Endothelial cell of umbilical vein (primary cell): ENCODE measurements at regions not wholly inside any gene's neighbourhood (a gene's known extent, or its start where the extent isn't known, plus 50 kb on each side); places are given as distances from the start of the nearest gene placed in this dataset.

ENCODE experiments used
- BruUV-seq: library from RNA; stranded (reverse); fragments of 400-500 nt; replicated peaks from 2 replicates; lab custom pipeline; 2021; lab: Mats Ljungman, UMichigan
- CTCF ChIA-PET: fragments of 300-600, 350-600 bp; sonication (Branson Sonifier 250); formaldehyde crosslinking; loops from one replicate; lab custom pipeline; 2021; ENCODE audit warnings: antibody characterized with exemption, inconsistent platforms; lab: Charles Lee
- POLR2A ChIA-PET: fragments of 300-600, 350-600 bp; sonication (Branson Sonifier 250); formaldehyde crosslinking; loops from one replicate; lab custom pipeline; 2021; ENCODE audit warnings: antibody characterized with exemption, inconsistent platforms; lab: Charles Lee
- DNase-seq: peaks from one replicate; pipeline ENCODE4 v3.0.0-alpha.2; 2011; ENCODE audit warnings: low read depth, low spot score
- FAIRE-seq: peaks from 2 replicates; lab custom pipeline; 2011; peaks lifted over from hg19 to GRCh38; lab: Jason Lieb, UNC
- H2AFZ ChIP-seq: 2 replicates; pipeline ENCODE4 v1.6.0; 2012; ENCODE audit warnings: low read depth, low read length, control low read depth, inconsistent platforms
- H3K27ac ChIP-seq: 2 replicates; pipeline ENCODE4 v1.5.1; 2011; ENCODE audit warnings: low read depth, mild to moderate bottlenecking, control low read depth, low read length, moderate library complexity; ENCODE audit not compliant: insufficient read depth
- H3K27me3 ChIP-seq, 2 experiments: 2 replicates each; pipeline versions ENCODE4 v1.6.0 to v1.6.1; 2011; ENCODE audit warnings: low read length in 2 of 2, mixed read lengths in 1 of 2; ENCODE audit not compliant: control insufficient read depth in 2 of 2, insufficient read depth in 2 of 2
- H3K36me3 ChIP-seq, 2 experiments: 2 replicates in 1 of 2; 3 replicates in 1 of 2; pipeline ENCODE4 v1.5.1; 2011; ENCODE audit warnings: low read length in 2 of 2, mild to moderate bottlenecking in 1 of 2, moderate library complexity in 1 of 2; ENCODE audit not compliant: control insufficient read depth in 2 of 2, insufficient read depth in 2 of 2; ENCODE audit errors: extremely low read depth in 1 of 2
- H3K4me1 ChIP-seq: 3 replicates; pipeline ENCODE4 v1.5.1; 2011; ENCODE audit warnings: mild to moderate bottlenecking, low read length; ENCODE audit not compliant: control insufficient read depth, insufficient read depth; ENCODE audit errors: extremely low read depth
- H3K4me2 ChIP-seq: 2 replicates; pipeline ENCODE4 v1.6.1; 2011; ENCODE audit warnings: low read length, control low read depth, mixed read lengths; ENCODE audit not compliant: insufficient read depth
- H3K4me3 ChIP-seq, 3 experiments: fragments of 200-600 bp in 1 of 3; sonication (generic), shearing (Covaris generic) in 1 of 3; replicated peaks in 1 of 3; 2 replicates each; pipeline ENCODE4 v1.5.1; 2011 to 2016; ENCODE audit warnings: control low read depth in 3 of 3, low read length in 3 of 3, mild to moderate bottlenecking in 2 of 3, inconsistent platforms in 1 of 3, low read depth in 1 of 3, moderate library complexity in 1 of 3; ENCODE audit not compliant: insufficient read depth in 1 of 3
- H3K79me2 ChIP-seq: 2 replicates; pipeline ENCODE4 v1.6.0; 2012; ENCODE audit warnings: low read length, inconsistent platforms; ENCODE audit not compliant: control insufficient read depth, insufficient read depth
- H3K9ac ChIP-seq: replicated peaks from 2 replicates; pipeline ENCODE3; 2011; ENCODE audit warnings: low read length, control low read depth; ENCODE audit not compliant: insufficient read depth; ENCODE audit errors: extremely low read depth
- H3K9me1 ChIP-seq: replicated peaks from 3 replicates; pipeline ENCODE4 v1.6.0; 2011; ENCODE audit warnings: mild to moderate bottlenecking, low read length; ENCODE audit not compliant: control insufficient read depth, insufficient read depth; ENCODE audit errors: extremely low read depth
- H3K9me3 ChIP-seq: replicated peaks from 2 replicates; pipeline ENCODE4 v1.5.1; 2012; ENCODE audit warnings: low read length, inconsistent platforms; ENCODE audit not compliant: control insufficient read depth, insufficient read depth
- H4K20me1 ChIP-seq: replicated peaks from 2 replicates; pipeline ENCODE3; 2011; ENCODE audit warnings: mild to moderate bottlenecking, low read length; ENCODE audit not compliant: control insufficient read depth, insufficient read depth; ENCODE audit errors: extremely low read depth
- CTCF ChIP-seq, 2 donors: IDR thresholded peaks; 1 replicate in 1 of 2; 2 replicates in 1 of 2; pipeline ENCODE4 v1.5.1; 2011; ENCODE audit warnings: low read length in 2 of 2, mild to moderate bottlenecking in 2 of 2, moderate library complexity in 2 of 2, control low read depth in 1 of 2, inconsistent platforms in 1 of 2, low read depth in 1 of 2; ENCODE audit not compliant: insufficient read depth in 1 of 2; ENCODE audit errors: extremely low read depth in 1 of 2
- EZH2 ChIP-seq: IDR thresholded peaks from 2 replicates; pipeline ENCODE4 v1.6.1; 2012; ENCODE audit warnings: borderline replicate concordance, low read depth, mild to moderate bottlenecking, moderate library complexity, low read length, inconsistent platforms; ENCODE audit not compliant: severe bottlenecking
- FOS ChIP-seq: IDR thresholded peaks from 2 replicates; pipeline ENCODE4 v1.6.1; 2011; ENCODE audit warnings: mild to moderate bottlenecking, low read length, moderate library complexity, borderline replicate concordance; ENCODE audit not compliant: insufficient read depth
- GATA2 ChIP-seq: IDR thresholded peaks from 2 replicates; pipeline ENCODE4 v1.7.0; 2011; ENCODE audit warnings: low read depth, mild to moderate bottlenecking, moderate library complexity, mixed read lengths, low read length; ENCODE audit not compliant: insufficient read length, insufficient read depth
- JUN ChIP-seq: IDR thresholded peaks from 2 replicates; pipeline ENCODE4 v1.6.1; 2011; ENCODE audit warnings: borderline replicate concordance, low read depth; ENCODE audit not compliant: insufficient read length, insufficient read depth
- MAX ChIP-seq: IDR thresholded peaks from 2 replicates; pipeline ENCODE4 v1.6.1; 2011; ENCODE audit not compliant: insufficient read depth, insufficient read length
- MYC ChIP-seq: IDR thresholded peaks from one replicate; pipeline ENCODE4 v1.6.1; 2011; ENCODE audit warnings: mild to moderate bottlenecking, low read depth, low read length
- POLR2A ChIP-seq: IDR thresholded peaks from 2 replicates; pipeline ENCODE4 v1.6.1; 2012; ENCODE audit warnings: low read depth, mild to moderate bottlenecking, control low read depth, low read length
- POLR2AphosphoS5 ChIP-seq: IDR thresholded peaks from 2 replicates; pipeline ENCODE4 v1.6.1; 2012; ENCODE audit warnings: low read depth, mild to moderate bottlenecking, control low read depth, low read length, moderate library complexity; ENCODE audit not compliant: insufficient read depth
- dilution Hi-C: fragments of 300-500 bp; cut with MboI; formaldehyde crosslinking; loops from one replicate; pipeline ENCODE4 v1.15.0; 2019; ENCODE audit warnings: low sequenced_read_pairs; ENCODE audit not compliant: extremely low pct_ligation_motif_present
- intact Hi-C: fragments of 100-400 bp; cut with micrococcal nuclease; formaldehyde crosslinking; loops from one replicate; pipeline ENCODE4 v1.10.0; 2022

GRCh38 chrX:118212817-118213183 lies 96.2 kb upstream of the KLHL13 start:
- H3K27ac ChIP-seq, result no peak overlapping the region
- TF ChIP-seq MYC, result no peak
- TF ChIP-seq EZH2, result no peak
- TF ChIP-seq FOS, result no peak
- no peak for TF ChIP-seq POLR2A
- no peak for TF ChIP-seq JUN
- no peak for TF ChIP-seq CTCF (IDR thresholded peaks at IDR 0.05; ENCODE audit: extremely low read depth in 1 of 2, insufficient read depth in 1 of 2, low read depth in 1 of 2, low read length in 2 of 2)
- no peak for TF ChIP-seq MAX
- no peak for TF ChIP-seq GATA2
- TF ChIP-seq POLR2AphosphoS5, result no peak
- no peak overlapping the region for H3K9ac ChIP-seq
- intact Hi-C loops, result no loop called here
- DNase-seq (no peak), FAIRE-seq (no peak)
- H3K9me3 ChIP-seq, result no peaks in the 10 kb centered on the region
- no peaks in the 10 kb centered on the region for H3K36me3 ChIP-seq
- no peaks in the 10 kb centered on the region for H4K20me1 ChIP-seq
- H2AFZ ChIP-seq, result no peak overlapping the region
- no peak overlapping the region for H3K4me3 ChIP-seq
- H3K79me2 ChIP-seq, result no peaks in the 10 kb centered on the region
- dilution Hi-C loops, result no loop called here
- CTCF ChIA-PET, result interaction anchor here (0.8 kb wide), 1 partner anchor 136 kb away, joined by 3 read pairs; no protein-coding TSS in a partner anchor
- POLR2A ChIA-PET, result no interaction called here
- BruUV-seq, result no TSS peak
- H3K4me2 ChIP-seq, result no peak overlapping the region
- peaks cover 22% of the 10 kb centered on the region for H3K4me1 ChIP-seq
- no peaks in the 10 kb centered on the region for H3K27me3 ChIP-seq
- H3K9me1 ChIP-seq, result no peaks in the 10 kb centered on the region
